K562 (cell line): ENCODE measurements at regions not wholly inside any gene's neighbourhood (a gene's known extent, or its start where the extent isn't known, plus 50 kb on each side); places are given as distances from the start of the nearest gene placed in this dataset.

Source experiments
- ATAC-seq: fragments of 200-7000 bp; cut with Tn5 transposase; 3 replicates; pipeline ENCODE4 v1.9.1; 2020; ENCODE audit warnings: moderate library complexity
- BruUV-seq: library from RNA; stranded (reverse); fragments of 400-500 nt; replicated peaks from 2 replicates; lab custom pipeline; 2021; lab: Mats Ljungman, UMichigan
- CTCF ChIA-PET: fragments of 300-600 bp; formaldehyde crosslinking; extraction: SDS; loops from one replicate; lab custom pipeline; 2021; ENCODE audit warnings: low intra/inter-chr PET ratio; lab: Yijun Ruan, JAX
- POLR2A ChIA-PET: fragments of 300-600, 350-650 bp; sonication (Branson Sonifier 250); formaldehyde crosslinking; extraction: SDS; loops from one replicate; lab custom pipeline; 2021; ENCODE audit warnings: antibody characterized with exemption, inconsistent platforms; lab: Yijun Ruan, JAX
- DNase-seq, 4 experiments: peaks; one replicate each; pipeline versions ENCODE4 v3.0.0 to v3.0.0-alpha.2; 2011 to 2018; ENCODE audit warnings: low spot score in 3 of 4, mixed read lengths in 3 of 4; ENCODE audit errors: extremely low read depth in 1 of 4
- FAIRE-seq: peaks from 2 replicates; lab custom pipeline; 2011; peaks lifted over from hg19 to GRCh38; lab: Jason Lieb, UNC
- H2AFZ ChIP-seq: 2 replicates; pipeline ENCODE4 v1.6.0; 2011; ENCODE audit warnings: low read depth, low read length, control low read depth, inconsistent platforms
- H3K27ac ChIP-seq: fragments of 200-600 bp; 3 replicates; pipeline ENCODE4 v1.8.0; 2011; ENCODE audit warnings: low read depth, mild to moderate bottlenecking, control low read depth, inconsistent platforms, low read length, moderate library complexity, mixed read lengths; ENCODE audit errors: extremely low read depth
- H3K27me3 ChIP-seq, 2 experiments: fragments of 300-600 bp in 1 of 2; 2 replicates in 1 of 2; 3 replicates in 1 of 2; pipeline versions ENCODE4 v1.6.0 to v1.8.0; 2011; ENCODE audit warnings: inconsistent platforms in 2 of 2, low read length in 2 of 2, mild to moderate bottlenecking in 1 of 2, mixed read lengths in 1 of 2, moderate library complexity in 1 of 2; ENCODE audit not compliant: control insufficient read depth in 2 of 2, insufficient read depth in 2 of 2
- H3K36me3 ChIP-seq: fragments of 300-600 bp; 3 replicates; pipeline ENCODE4 v1.8.0; 2011; ENCODE audit warnings: mild to moderate bottlenecking, low read length, inconsistent platforms; ENCODE audit not compliant: control insufficient read depth, insufficient read depth
- H3K4me1 ChIP-seq, 2 experiments: fragments of 200-600 bp in 1 of 2; replicated peaks in 1 of 2; 2 replicates in 1 of 2; 3 replicates in 1 of 2; pipeline versions ENCODE4 v1.5.1 to v1.8.0; 2011; ENCODE audit warnings: inconsistent platforms in 2 of 2, low read length in 2 of 2, mild to moderate bottlenecking in 1 of 2, mixed read lengths in 1 of 2, moderate library complexity in 1 of 2; ENCODE audit not compliant: control insufficient read depth in 2 of 2, insufficient read depth in 2 of 2
- H3K4me2 ChIP-seq: 2 replicates; pipeline ENCODE4 v1.6.1; 2011; ENCODE audit warnings: low read length, control low read depth, inconsistent platforms, mixed read lengths; ENCODE audit not compliant: insufficient read depth
- H3K4me3 ChIP-seq: fragments of 200-600 bp; sonication (generic), shearing (Covaris generic); 2 replicates; pipeline ENCODE4 v1.5.1; 2016; ENCODE audit warnings: control low read depth, inconsistent platforms
- H3K79me2 ChIP-seq: fragments of 200-600 bp; 3 replicates; pipeline ENCODE4 v1.8.0; 2011; ENCODE audit warnings: low read length, inconsistent platforms; ENCODE audit not compliant: control insufficient read depth, insufficient read depth
- H3K9ac ChIP-seq, 2 experiments: 2 replicates each; pipeline versions ENCODE4 v1.6.0 to v1.6.1; 2011; ENCODE audit warnings: low read depth in 2 of 2, low read length in 2 of 2, control low read depth in 1 of 2, inconsistent platforms in 1 of 2, mild to moderate bottlenecking in 1 of 2, mixed read lengths in 1 of 2; ENCODE audit not compliant: insufficient read depth in 1 of 2
- H3K9me1 ChIP-seq: one replicate; pipeline ENCODE4 v1.6.0; 2011; ENCODE audit warnings: inconsistent platforms, mild to moderate bottlenecking, low read length, moderate library complexity; ENCODE audit not compliant: control insufficient read depth, insufficient read depth
- H3K9me3 ChIP-seq: replicated peaks from 2 replicates; pipeline ENCODE4 v1.5.1; 2011; ENCODE audit warnings: low read depth, low read length, inconsistent platforms; ENCODE audit not compliant: control insufficient read depth, insufficient read depth
- H4K20me1 ChIP-seq: replicated peaks from 2 replicates; pipeline ENCODE4 v1.6.1; 2011; ENCODE audit warnings: low read length, inconsistent platforms, mixed read lengths; ENCODE audit not compliant: control insufficient read depth, insufficient read depth
- EP300 ChIP-seq: IDR thresholded peaks from 2 replicates; pipeline ENCODE4 v1.6.1; 2012; ENCODE audit warnings: low read length, improper control_type of control experiment
- HDGF ChIP-seq: fragments of 450-650 bp; IDR thresholded peaks from 2 replicates; pipeline ENCODE4 v1.6.1; 2016
- MEF2A ChIP-seq: IDR thresholded peaks from 2 replicates; pipeline ENCODE4 v1.6.1; 2011; ENCODE audit warnings: low read depth, mild to moderate bottlenecking, low read length, moderate library complexity; ENCODE audit not compliant: control insufficient read depth
- NR2F6 ChIP-seq: fragments of 450-650 bp; formaldehyde crosslinking; IDR thresholded peaks from 2 replicates; pipeline ENCODE4 v1.4.0; 2020; ENCODE audit warnings: mild to moderate bottlenecking
- SFPQ ChIP-seq: fragments of 200-400 bp; formaldehyde crosslinking; IDR thresholded peaks from 2 replicates; pipeline ENCODE4 v1.6.1; 2017; ENCODE audit warnings: mild to moderate bottlenecking, low read depth, low read length, moderate library complexity
- SPI1 ChIP-seq: IDR thresholded peaks from 2 replicates; pipeline ENCODE4 v1.6.1; 2011; ENCODE audit warnings: low read depth, low read length, control low read depth, borderline replicate concordance
- XRCC4 ChIP-seq: IDR thresholded peaks from one replicate; pipeline ENCODE4 v1.6.1; 2011; ENCODE audit not compliant: insufficient read depth, insufficient read length; ENCODE audit errors: extremely low read depth
- ZNF395 ChIP-seq: fragments of 200-800 bp; sonication (Bioruptor generic); IDR thresholded peaks from 2 replicates; pipeline ENCODE4 v1.6.1; 2017; ENCODE audit warnings: missing genetic modification characterization, missing compliant biosample characterization
- ZNF609 ChIP-seq: sonication (generic); formaldehyde crosslinking; IDR thresholded peaks from 2 replicates; pipeline ENCODE4 v1.8.1; 2023; ENCODE audit warnings: missing genetic modification reagents, mild to moderate bottlenecking, borderline replicate concordance
- WGBS: fragments of 100-300 bp; shearing (Covaris generic); methylation state at CpG from one replicate; pipeline ENCODE4 v1.1.6; 2016; ENCODE audit warnings: low coverage, mixed read lengths; ENCODE audit not compliant: insufficient coverage; ENCODE audit errors: missing lambda C conversion rate; 5-methylcytosine and 5-hydroxymethylcytosine counted together
- in situ Hi-C: fragments of 300-500 bp; cut with MboI; formaldehyde crosslinking; loops from 4 replicates; pipeline ENCODE4 v1.15.0; 2018; ENCODE audit warnings: inconsistent platforms, mixed read lengths
- intact Hi-C: fragments of 100-400 bp; cut with micrococcal nuclease; formaldehyde crosslinking; loops from 2 replicates; pipeline ENCODE4 v1.14.2; 2022

GRCh38 chr9:71349218-71349617 is 227.8 kb upstream of the TRPM3 start:
- H3K9me3 ChIP-seq = no peaks in the 10 kb centered on the region
- H3K79me2 ChIP-seq = no peaks in the 10 kb centered on the region
- no peak overlapping the region for H2AFZ ChIP-seq
- no peak for DNase-seq
- TF ChIP-seq ZNF395 (CRISPR knock-in tag) (no peak), MEF2A (no peak), HDGF (no peak), XRCC4 (no peak), EP300 (no peak), NR2F6 (CRISPR knock-in tag) (no peak), SPI1 (no peak), ZNF609 (no peak), SFPQ (no peak)
- TF ChIP-seq, all 486 proteins: peak for 0
- H3K36me3 ChIP-seq = no peaks in the 10 kb centered on the region
- ChIA-PET POLR2A (no interaction called here), CTCF (no interaction called here)
- ATAC-seq = no peak
- no peak overlapping the region for H3K4me2 ChIP-seq
- no peaks in the 10 kb centered on the region for H3K4me1 ChIP-seq
- no peak for FAIRE-seq
- H3K9me1 ChIP-seq = no peaks in the 10 kb centered on the region
- BruUV-seq = no TSS peak
- no peaks in the 10 kb centered on the region for H3K27me3 ChIP-seq
- intact Hi-C loops (no loop called here), in situ Hi-C loops (no loop called here)
- H3K27ac ChIP-seq = no peak overlapping the region
- no peak overlapping the region for H3K4me3 ChIP-seq
- no peaks in the 10 kb centered on the region for H4K20me1 ChIP-seq
- 0% methylated on average over 4 of the region's 4 CpGs for WGBS
- no peak overlapping the region for H3K9ac ChIP-seq
